ENCODE measurements at regions not wholly inside any gene's neighbourhood (a gene's known extent, or its start where the extent isn't known, plus 50 kb on each side); places are given as distances from the start of the nearest gene placed in this dataset.

DNA sequence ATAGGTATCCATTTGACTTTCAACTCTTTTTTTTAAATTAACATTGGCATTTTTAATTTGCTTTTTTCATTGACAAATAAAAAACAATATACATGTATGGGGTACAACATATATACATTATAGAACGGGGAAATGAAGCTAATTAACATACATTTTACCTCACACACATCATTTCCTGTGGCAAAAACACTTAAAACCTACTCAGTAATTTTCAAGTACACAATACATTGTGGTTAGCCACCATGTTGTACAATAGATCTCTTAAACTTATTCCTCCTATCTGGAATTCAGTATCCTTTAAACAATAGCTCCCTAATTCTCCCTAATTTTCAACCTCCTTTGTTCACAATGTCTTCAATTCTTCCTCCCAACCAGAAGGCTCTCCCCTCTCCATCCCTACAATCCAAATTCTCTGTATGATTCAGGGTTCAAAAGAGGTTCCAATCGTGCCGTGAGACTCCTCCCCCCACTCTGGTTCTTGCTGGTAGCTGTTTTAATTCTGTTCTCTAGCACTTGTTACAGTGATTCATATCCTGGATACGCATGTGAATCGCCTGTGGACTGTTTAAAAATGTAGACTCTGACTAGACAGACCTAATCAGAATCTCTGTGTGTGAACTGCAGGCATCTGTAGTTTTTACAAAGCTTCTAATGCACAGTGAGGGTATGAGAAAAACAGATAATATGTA is 87.6 kb upstream of the DUSP10 start:
- Histone ChIP-seq H3K9me3 (ENCODE audit: control insufficient read depth in 1 of 2, insufficient read depth in 1 of 2, low read depth in 1 of 2, low read length in 2 of 2) (no peaks in the 10 kb centered on the region), H3K4me1 (ENCODE audit: control insufficient read depth in 1 of 2, insufficient read depth in 2 of 2, low read length in 2 of 2) (peaks cover 0 to 15% of the 10 kb centered on the region in 2 experiments; a peak in 2 of 4 replicates), H3K9me2 (ENCODE audit: insufficient read depth) (0 out of 2 replicates have a peak, but pooled peaks cover 3% of the 10 kb centered on the region), H3K4me2 (ENCODE audit: low read length) (peak overlapping the region; percentile 34), H3K4me3 (replicated peaks in 1 of 2; ENCODE audit: low read depth in 1 of 2, low read length in 2 of 2) (no peak overlapping the region), H3K27ac (ENCODE audit: low read depth, low read length) (no peak overlapping the region), H2AFZ (ENCODE audit: low read depth, low read length, poor library complexity, severe bottlenecking) (no peak overlapping the region), H3K79me2 (ENCODE audit: insufficient read depth, low read length) (no peaks in the 10 kb centered on the region), H3K9ac (ENCODE audit: low read length) (no peak overlapping the region), H3K36me3 (ENCODE audit: control insufficient read depth in 1 of 2, insufficient read depth in 2 of 2, low read length in 2 of 2) (no peaks in the 10 kb centered on the region), H3K27me3 (ENCODE audit: insufficient read depth, low read length) (no peaks in the 10 kb centered on the region), H4K20me1 (ENCODE audit: insufficient read depth) (no peaks in the 10 kb centered on the region)
- TF ChIP-seq FOSL1 (IDR thresholded peaks at IDR 0.05; ENCODE audit: low read depth) (peak; percentile 43; the same call in 1 of the 2 replicates), SP1 (IDR thresholded peaks at IDR 0.05; ENCODE audit: low read depth) (peak; percentile 38; the same call in 1 of the 2 replicates), CBX3 (IDR thresholded peaks at IDR 0.05; ENCODE audit: low read depth) (0 out of 2 replicates have a peak, but pooled peaks have one; percentile 21), YY1 (IDR thresholded peaks at IDR 0.05; ENCODE audit: extremely low read depth, insufficient replicate concordance, low read depth, low read length) (no peak)
- ChIA-PET CTCF (no interaction called here), POLR2A (no interaction called here), RAD21 (ENCODE audit: low non-redundant PET in 1 of 2, low total read pairs in 2 of 2, uncharacterized antibody in 2 of 2, unreplicated experiment in 2 of 2) (interaction anchor here in 1 of 2 experiments (1.1 kb wide), 1 partner anchor 88 kb away, joined by 3 read pairs; the partner anchor contains the start of gene DUSP10)
- ATAC-seq (no peak), DNase-seq (ENCODE audit: low read depth, low spot score) (no peak)
- BruUV-seq (replicated peaks), result no TSS peak
- intact Hi-C loops (cut with micrococcal nuclease), result no loop called here

DNA sequence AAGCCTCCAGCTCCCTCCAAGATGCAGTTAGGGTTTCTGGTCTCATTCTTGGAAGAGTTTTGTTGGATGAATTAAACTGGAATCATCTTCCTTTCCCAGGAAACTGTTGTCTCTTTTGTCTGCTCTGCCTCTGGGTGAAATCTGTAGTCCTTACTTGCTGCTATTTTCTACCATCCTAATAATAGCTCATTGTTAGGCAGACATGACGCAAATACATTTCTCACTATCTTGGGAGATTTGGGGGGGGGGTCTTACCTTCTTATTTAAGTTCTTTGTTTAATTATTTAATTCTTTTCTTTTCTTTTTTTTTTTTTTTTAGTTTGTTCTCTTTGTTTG is 85.4 kb upstream of the DUSP10 start:
- no peak for TF ChIP-seq FOSL1 (IDR thresholded peaks at IDR 0.05; ENCODE audit: low read depth)
- TF ChIP-seq ZNF274 (IDR thresholded peaks at IDR 0.05; ENCODE audit: low read depth, low read length), result no peak
- TF ChIP-seq SRF (IDR thresholded peaks at IDR 0.05; ENCODE audit: low read depth), result no peak
- BruUV-seq (replicated peaks), result no TSS peak
- Histone ChIP-seq H2AFZ (ENCODE audit: low read depth, low read length, poor library complexity, severe bottlenecking) (no peak overlapping the region), H3K27ac (ENCODE audit: low read depth, low read length) (no peak overlapping the region), H3K9me3 (ENCODE audit: control insufficient read depth in 1 of 2, insufficient read depth in 1 of 2, low read depth in 1 of 2, low read length in 2 of 2) (no peaks in the 10 kb centered on the region), H3K36me3 (ENCODE audit: control insufficient read depth in 1 of 2, insufficient read depth in 2 of 2, low read length in 2 of 2) (no peaks in the 10 kb centered on the region), H3K4me3 (replicated peaks in 1 of 2; ENCODE audit: low read depth in 1 of 2, low read length in 2 of 2) (no peak overlapping the region), H3K9ac (ENCODE audit: low read length) (no peak overlapping the region), H4K20me1 (ENCODE audit: insufficient read depth) (no peaks in the 10 kb centered on the region), H3K27me3 (ENCODE audit: insufficient read depth, low read length) (no peaks in the 10 kb centered on the region), H3K79me2 (ENCODE audit: insufficient read depth, low read length) (no peaks in the 10 kb centered on the region), H3K4me1 (ENCODE audit: control insufficient read depth in 1 of 2, insufficient read depth in 2 of 2, low read length in 2 of 2) (peaks cover 0 to 15% of the 10 kb centered on the region in 2 experiments; a peak in 2 of 4 replicates), H3K4me2 (ENCODE audit: low read length) (peak overlapping the region; percentile 66), H3K9me2 (ENCODE audit: insufficient read depth) (0 out of 2 replicates have a peak, but pooled peaks cover 3% of the 10 kb centered on the region)
- ATAC-seq (no peak), DNase-seq (ENCODE audit: low read depth, low spot score) (no peak)
- intact Hi-C loops (cut with micrococcal nuclease), result no loop called here
- ChIA-PET POLR2A (no interaction called here), CTCF (no interaction called here), RAD21 (ENCODE audit: low non-redundant PET in 1 of 2, low total read pairs in 2 of 2, uncharacterized antibody in 2 of 2, unreplicated experiment in 2 of 2) (no interaction called here)

Data from HCT116 (cell line).